ENCODE measurements at regions not wholly inside any gene's neighbourhood (a gene's known extent, or its start where the extent isn't known, plus 50 kb on each side); places are given as distances from the start of the nearest gene placed in this dataset.
A peak's percentile ranks its signal among the peaks of the same experiment; 100 is the strongest.

GRCh38 chr5:173481821-173482220 lies 134.6 kb downstream of the BOD1 start:
- intact Hi-C loops (cut with micrococcal nuclease) = no loop called here
- POLR2A ChIA-PET (ENCODE audit: unreplicated experiment) = no interaction called here
- ATAC-seq (ENCODE audit: low read depth) (no peak), DNase-seq (no peak)
- no peak overlapping the region for H3K4me2 ChIP-seq (ENCODE audit: low read depth, low read length)
- H2AK9ac ChIP-seq (replicated peaks; ENCODE audit: low read depth, low read length, poor library complexity) = no peak overlapping the region
- no peak overlapping the region; the same call in 1 of the 2 replicates for H4K91ac ChIP-seq (ENCODE audit: insufficient read depth, low read depth, low read length)
- no CpG with 5 or more reads among the region's 5 CpGs for WGBS, 2 experiments (ENCODE audit: extremely low coverage in 2 of 2, insufficient read length in 1 of 2)
- no peaks in the 10 kb centered on the region for H3K79me1 ChIP-seq (ENCODE audit: low read depth in 1 of 2, low read length in 2 of 2)
- CTCF ChIA-PET = interaction anchor here (0.6 to 1.3 kb wide), 4 partner anchors 69 to 477 kb away, joined by 3 to 4 read pairs (median 3); no protein-coding TSS in a partner anchor
- no peak overlapping the region for H3K9ac ChIP-seq (ENCODE audit: low read depth, low read length)
- H4K5ac ChIP-seq (ENCODE audit: low read depth, low read length) = no peak overlapping the region
- no peak overlapping the region for H2AFZ ChIP-seq (replicated peaks; ENCODE audit: low read length, poor library complexity)
- H3K9me1 ChIP-seq (ENCODE audit: insufficient read depth, low read length) = peaks cover 17% of the 10 kb centered on the region
- H3K4ac ChIP-seq (ENCODE audit: low read depth, low read length) = peak overlapping the region; percentile 15; the same call in 1 of the 2 replicates
- no peak overlapping the region for H3K27ac ChIP-seq (ENCODE audit: insufficient read depth, low read length)
- H3K14ac ChIP-seq (replicated peaks; ENCODE audit: low read depth, low read length) = no peak overlapping the region
- no peak overlapping the region; the same call in 1 of the 2 replicates for H2BK20ac ChIP-seq (ENCODE audit: low read depth, low read length)
- no peaks in the 10 kb centered on the region for H3K27me3 ChIP-seq (ENCODE audit: control insufficient read depth, insufficient read depth, low read length)
- peak overlapping the region; percentile 35; the same call in 1 of the 2 replicates for H2AK5ac ChIP-seq (ENCODE audit: low read depth, low read length)
- no peak overlapping the region for H2BK120ac ChIP-seq (ENCODE audit: low read depth, low read length)
- no peak overlapping the region for H3K4me3 ChIP-seq (ENCODE audit: insufficient read depth, low read depth, low read length)
- no peak for TF ChIP-seq CEBPB (IDR thresholded peaks at IDR 0.05; ENCODE audit: low read depth, low read length)
- TF ChIP-seq MXI1 (IDR thresholded peaks at IDR 0.05; ENCODE audit: borderline replicate concordance, low read depth, low read length) = no peak
- no peak for TF ChIP-seq MAFK (IDR thresholded peaks at IDR 0.05; ENCODE audit: low read depth, low read length)
- no peak for TF ChIP-seq RFX5 (IDR thresholded peaks at IDR 0.05; ENCODE audit: low read depth, low read length)
- no peak for TF ChIP-seq RAD21 (IDR thresholded peaks at IDR 0.05; ENCODE audit: low read length)
- no peak for TF ChIP-seq USF2 (IDR thresholded peaks at IDR 0.05; ENCODE audit: low read depth, low read length)
- no peak for TF ChIP-seq MAZ (IDR thresholded peaks at IDR 0.05; ENCODE audit: borderline replicate concordance, low read depth, low read length)
- no peak for TF ChIP-seq NFE2L2 (IDR thresholded peaks at IDR 0.05; ENCODE audit: low read depth, low read length)
- TF ChIP-seq SMC3 (IDR thresholded peaks at IDR 0.05; ENCODE audit: low read depth, low read length) = no peak
- no peak for TF ChIP-seq POLR2A (IDR thresholded peaks at IDR 0.05; ENCODE audit: low read depth, low read length)
- TF ChIP-seq ELK1 (IDR thresholded peaks at IDR 0.05; ENCODE audit: borderline replicate concordance, low read depth, low read length) = no peak
- TF ChIP-seq BHLHE40 (IDR thresholded peaks at IDR 0.05; ENCODE audit: low read depth, low read length) = no peak
- TF ChIP-seq FOS (IDR thresholded peaks at IDR 0.05; ENCODE audit: low read depth, low read length) = no peak
- TF ChIP-seq RCOR1 (IDR thresholded peaks at IDR 0.05; ENCODE audit: insufficient replicate concordance, low read length) = no peak
- TF ChIP-seq CHD1 (IDR thresholded peaks at IDR 0.05; ENCODE audit: low read depth, low read length) = no peak
- no peak for TF ChIP-seq CTCF (conservative IDR thresholded peaks at IDR 0.05; ENCODE audit: low read depth, low read length)
- no peaks in the 10 kb centered on the region for H3K9me3 ChIP-seq (ENCODE audit: control insufficient read depth, insufficient read depth, low read length)
- dilution Hi-C loops (cut with HindIII; ENCODE audit: low sequenced_read_pairs, unreplicated experiment) = no loop called here
- in situ Hi-C loops (cut with MboI; ENCODE audit: low sequenced_read_pairs) = no loop called here
- BruUV-seq (replicated peaks) = no TSS peak
- H3K36me3 ChIP-seq (ENCODE audit: control insufficient read depth, insufficient read depth, low read length) = no peaks in the 10 kb centered on the region
- no peak overlapping the region for H2BK15ac ChIP-seq (ENCODE audit: low read depth, low read length)
- no peak overlapping the region for H3K18ac ChIP-seq (ENCODE audit: low read depth, low read length)
- no peak overlapping the region for H2BK5ac ChIP-seq (ENCODE audit: low read depth, low read length, poor library complexity, severe bottlenecking)
- no peak overlapping the region for H3K23ac ChIP-seq (ENCODE audit: low read depth, low read length)
- H3K56ac ChIP-seq (ENCODE audit: extremely low read depth, insufficient read depth, low read length) = no peak overlapping the region
- no peak overlapping the region for H4K8ac ChIP-seq (ENCODE audit: low read depth in 2 of 2, low read length in 2 of 2)
- H4K20me1 ChIP-seq (ENCODE audit: insufficient read depth, low read length) = no peaks in the 10 kb centered on the region
- H3K4me1 ChIP-seq (ENCODE audit: control insufficient read depth, insufficient read depth, low read length) = peaks cover 19% of the 10 kb centered on the region
